ENCODE measurements at regions not wholly inside any gene's neighbourhood (a gene's known extent, or its start where the extent isn't known, plus 50 kb on each side); places are given as distances from the start of the nearest gene placed in this dataset.

GRCh38 chr18:73979742-73980141 lies 167.9 kb downstream of the FBXO15 start:
- ATAC-seq: no peak
- no peak for TF ChIP-seq GLIS3 (CRISPR knock-in tag; IDR thresholded peaks at IDR 0.05)
- no peak for TF ChIP-seq BACH2 (CRISPR knock-in tag; IDR thresholded peaks at IDR 0.05; ENCODE audit: borderline replicate concordance)
- TF ChIP-seq ZFP30 (CRISPR knock-in tag; IDR thresholded peaks at IDR 0.05): no peak
- no peak for TF ChIP-seq CSRNP3 (CRISPR knock-in tag; IDR thresholded peaks at IDR 0.05)
- no peak for TF ChIP-seq SNAI2 (CRISPR knock-in tag; IDR thresholded peaks at IDR 0.05)
- TF ChIP-seq ZNF565 (CRISPR knock-in tag; conservative IDR thresholded peaks at IDR 0.05; ENCODE audit: low read depth): no peak
- no peak for TF ChIP-seq OSR1 (CRISPR knock-in tag; IDR thresholded peaks at IDR 0.05)
- TF ChIP-seq, protein P1, sequence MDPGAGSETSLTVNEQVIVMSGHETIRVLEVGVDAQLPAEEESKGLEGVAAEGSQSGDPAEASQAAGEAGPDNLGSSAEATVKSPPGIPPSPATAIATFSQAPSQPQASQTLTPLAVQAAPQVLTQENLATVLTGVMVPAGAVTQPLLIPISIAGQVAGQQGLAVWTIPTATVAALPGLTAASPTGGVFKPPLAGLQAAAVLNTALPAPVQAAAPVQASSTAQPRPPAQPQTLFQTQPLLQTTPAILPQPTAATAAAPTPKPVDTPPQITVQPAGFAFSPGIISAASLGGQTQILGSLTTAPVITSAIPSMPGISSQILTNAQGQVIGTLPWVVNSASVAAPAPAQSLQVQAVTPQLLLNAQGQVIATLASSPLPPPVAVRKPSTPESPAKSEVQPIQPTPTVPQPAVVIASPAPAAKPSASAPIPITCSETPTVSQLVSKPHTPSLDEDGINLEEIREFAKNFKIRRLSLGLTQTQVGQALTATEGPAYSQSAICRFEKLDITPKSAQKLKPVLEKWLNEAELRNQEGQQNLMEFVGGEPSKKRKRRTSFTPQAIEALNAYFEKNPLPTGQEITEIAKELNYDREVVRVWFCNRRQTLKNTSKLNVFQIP (CRISPR knock-in tag; IDR thresholded peaks at IDR 0.05; ENCODE audit: borderline replicate concordance, low read depth): no peak
- TF ChIP-seq ESRRG (CRISPR knock-in tag; IDR thresholded peaks at IDR 0.05): no peak
- TF ChIP-seq ZNF70 (CRISPR knock-in tag; IDR thresholded peaks at IDR 0.05): no peak
- no peak for TF ChIP-seq ISL1 (CRISPR knock-in tag; IDR thresholded peaks at IDR 0.05)
- no peak for TF ChIP-seq ARNTL (CRISPR knock-in tag; IDR thresholded peaks at IDR 0.05; ENCODE audit: borderline replicate concordance, low read depth)
- TF ChIP-seq ZFP3 (CRISPR knock-in tag; IDR thresholded peaks at IDR 0.05): no peak
- TF ChIP-seq, protein P2, sequence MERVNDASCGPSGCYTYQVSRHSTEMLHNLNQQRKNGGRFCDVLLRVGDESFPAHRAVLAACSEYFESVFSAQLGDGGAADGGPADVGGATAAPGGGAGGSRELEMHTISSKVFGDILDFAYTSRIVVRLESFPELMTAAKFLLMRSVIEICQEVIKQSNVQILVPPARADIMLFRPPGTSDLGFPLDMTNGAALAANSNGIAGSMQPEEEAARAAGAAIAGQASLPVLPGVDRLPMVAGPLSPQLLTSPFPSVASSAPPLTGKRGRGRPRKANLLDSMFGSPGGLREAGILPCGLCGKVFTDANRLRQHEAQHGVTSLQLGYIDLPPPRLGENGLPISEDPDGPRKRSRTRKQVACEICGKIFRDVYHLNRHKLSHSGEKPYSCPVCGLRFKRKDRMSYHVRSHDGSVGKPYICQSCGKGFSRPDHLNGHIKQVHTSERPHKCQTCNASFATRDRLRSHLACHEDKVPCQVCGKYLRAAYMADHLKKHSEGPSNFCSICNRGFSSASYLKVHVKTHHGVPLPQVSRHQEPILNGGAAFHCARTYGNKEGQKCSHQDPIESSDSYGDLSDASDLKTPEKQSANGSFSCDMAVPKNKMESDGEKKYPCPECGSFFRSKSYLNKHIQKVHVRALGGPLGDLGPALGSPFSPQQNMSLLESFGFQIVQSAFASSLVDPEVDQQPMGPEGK (CRISPR knock-in tag; IDR thresholded peaks at IDR 0.05; ENCODE audit: borderline replicate concordance): no peak
- TF ChIP-seq, protein P3, sequence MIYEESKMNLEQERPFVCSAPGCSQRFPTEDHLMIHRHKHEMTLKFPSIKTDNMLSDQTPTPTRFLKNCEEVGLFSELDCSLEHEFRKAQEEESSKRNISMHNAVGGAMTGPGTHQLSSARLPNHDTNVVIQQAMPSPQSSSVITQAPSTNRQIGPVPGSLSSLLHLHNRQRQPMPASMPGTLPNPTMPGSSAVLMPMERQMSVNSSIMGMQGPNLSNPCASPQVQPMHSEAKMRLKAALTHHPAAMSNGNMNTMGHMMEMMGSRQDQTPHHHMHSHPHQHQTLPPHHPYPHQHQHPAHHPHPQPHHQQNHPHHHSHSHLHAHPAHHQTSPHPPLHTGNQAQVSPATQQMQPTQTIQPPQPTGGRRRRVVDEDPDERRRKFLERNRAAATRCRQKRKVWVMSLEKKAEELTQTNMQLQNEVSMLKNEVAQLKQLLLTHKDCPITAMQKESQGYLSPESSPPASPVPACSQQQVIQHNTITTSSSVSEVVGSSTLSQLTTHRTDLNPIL (CRISPR knock-in tag; IDR thresholded peaks at IDR 0.05; ENCODE audit: low read depth): no peak
- TF ChIP-seq ZC3H10 (CRISPR knock-in tag; IDR thresholded peaks at IDR 0.05): no peak
- no peak for TF ChIP-seq TCF4 (CRISPR knock-in tag; IDR thresholded peaks at IDR 0.05; ENCODE audit: borderline replicate concordance)
- TF ChIP-seq PPARA (CRISPR knock-in tag; IDR thresholded peaks at IDR 0.05; ENCODE audit: borderline replicate concordance): no peak
- TF ChIP-seq RARB (CRISPR knock-in tag; IDR thresholded peaks at IDR 0.05): no peak

- no peak for ATAC-seq
- no peak for TF ChIP-seq CSDC2 (CRISPR knock-in tag; IDR thresholded peaks at IDR 0.05)
- no peak for TF ChIP-seq ZFP3 (CRISPR knock-in tag; IDR thresholded peaks at IDR 0.05)
- TF ChIP-seq ZNF8 (CRISPR knock-in tag; IDR thresholded peaks at IDR 0.05): no peak
- TF ChIP-seq, protein P3 (CRISPR knock-in tag; IDR thresholded peaks at IDR 0.05; ENCODE audit: low read depth): no peak
- TF ChIP-seq GLIS3 (CRISPR knock-in tag; IDR thresholded peaks at IDR 0.05): no peak
- TF ChIP-seq, protein P1 (CRISPR knock-in tag; IDR thresholded peaks at IDR 0.05; ENCODE audit: borderline replicate concordance, low read depth): no peak
Observed at GRCh38 chr18:73976433-73976832, 171.2 kb downstream of the FBXO15 start.

GRCh38 chr18:73975266-73975665 lies 172.4 kb downstream of the FBXO15 start:
- ATAC-seq: no peak
- no peak for TF ChIP-seq ZFP30 (CRISPR knock-in tag; IDR thresholded peaks at IDR 0.05)
